Brain pericyte (primary cell): ENCODE measurements at regions not wholly inside any gene's neighbourhood (a gene's known extent, or its start where the extent isn't known, plus 50 kb on each side); places are given as distances from the start of the nearest gene placed in this dataset.
A peak's percentile ranks its signal among the peaks of the same experiment; 100 is the strongest.
"Not testable (repeated sequence)": the region's sequence is repeated elsewhere in the genome, so short reads cannot be mapped to it uniquely, and the experiment has no call there.

Experiments used
- DNase-seq: peaks from one replicate; pipeline ENCODE4 v3.0.0-alpha.2; 2012; ENCODE audit warnings: low read depth, low spot score

- DNase-seq, result no peak
Measured at GRCh38 chr3:94483403-94483802, 420.5 kb downstream of the NSUN3 start.

DNA sequence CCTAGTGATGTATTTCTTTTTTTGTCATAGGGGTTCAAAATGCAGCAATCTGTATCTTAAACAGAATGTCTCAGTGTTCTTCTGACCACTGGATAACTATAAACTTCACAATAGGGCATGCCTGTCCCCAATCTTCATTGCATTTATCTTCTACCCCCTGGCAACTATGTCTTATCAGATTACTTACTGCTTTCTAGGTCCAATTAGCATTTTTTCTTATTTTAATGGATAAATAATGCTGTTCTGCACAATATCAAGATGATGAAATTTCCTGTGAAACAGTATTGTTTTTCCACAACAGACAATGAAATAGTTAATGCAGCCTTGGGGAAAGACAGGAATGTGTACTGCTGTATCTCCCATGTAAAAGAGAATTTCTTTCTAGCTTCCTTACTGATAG, 432.1 kb downstream of the NSUN3 start:
- DNase-seq, result no peak

- DNase-seq, result no peak
Measured at GRCh38 chr3:94500146-94500545, 437.3 kb downstream of the NSUN3 start.

GRCh38 chr3:94507354-94507753, 444.5 kb downstream of the NSUN3 start:
- not testable (repeated sequence) for DNase-seq

DNA sequence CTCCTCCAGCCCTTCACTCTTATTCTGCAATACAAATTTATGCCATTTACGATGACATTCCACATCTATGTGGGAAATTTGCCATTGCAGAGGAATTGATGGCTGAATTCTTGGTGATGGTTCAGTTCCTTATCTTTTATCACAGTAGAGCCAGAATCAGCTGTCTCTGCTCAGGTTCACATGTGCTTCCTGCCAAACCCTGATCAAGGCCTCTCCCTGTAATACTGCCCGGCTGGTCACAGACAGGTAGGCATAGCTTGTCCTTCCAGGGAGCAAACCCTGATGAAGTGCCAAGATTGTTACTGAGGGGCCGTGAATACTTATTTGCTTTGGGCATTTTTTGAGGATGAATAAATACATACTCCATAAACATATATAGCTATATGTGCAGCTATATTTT, 450.0 kb downstream of the NSUN3 start:
- DNase-seq, result no peak

GRCh38 chr3:94513600-94513999, 450.7 kb downstream of the NSUN3 start:
- no peak for DNase-seq

DNA sequence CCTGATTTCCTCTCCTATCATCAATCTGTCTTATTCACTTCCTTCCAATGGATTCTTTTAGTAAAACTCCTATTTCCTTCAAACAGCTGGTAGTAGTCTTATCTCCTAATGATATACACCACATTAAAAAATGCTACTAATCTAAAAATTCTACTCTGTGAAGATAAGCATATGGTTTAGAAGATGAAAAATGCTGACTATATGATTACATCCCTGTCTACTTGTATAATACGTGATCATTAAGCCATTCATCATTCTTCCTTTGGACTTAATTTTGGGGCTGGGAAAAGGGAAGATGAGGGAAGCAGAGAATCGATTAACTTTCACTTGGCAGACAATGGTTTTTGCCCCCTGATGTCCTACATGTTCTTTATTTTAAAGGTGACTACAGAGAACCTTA, 453.1 kb downstream of the NSUN3 start:
- no peak for DNase-seq

- DNase-seq, result no peak
Measured at GRCh38 chr3:94520364-94520763, 457.5 kb downstream of the NSUN3 start.

- no peak for DNase-seq
Measured at GRCh38 chr3:94522488-94522887, 459.6 kb downstream of the NSUN3 start.

GRCh38 chr3:94524102-94524919, 461.4 kb downstream of the NSUN3 start:
- no peak for DNase-seq

DNA sequence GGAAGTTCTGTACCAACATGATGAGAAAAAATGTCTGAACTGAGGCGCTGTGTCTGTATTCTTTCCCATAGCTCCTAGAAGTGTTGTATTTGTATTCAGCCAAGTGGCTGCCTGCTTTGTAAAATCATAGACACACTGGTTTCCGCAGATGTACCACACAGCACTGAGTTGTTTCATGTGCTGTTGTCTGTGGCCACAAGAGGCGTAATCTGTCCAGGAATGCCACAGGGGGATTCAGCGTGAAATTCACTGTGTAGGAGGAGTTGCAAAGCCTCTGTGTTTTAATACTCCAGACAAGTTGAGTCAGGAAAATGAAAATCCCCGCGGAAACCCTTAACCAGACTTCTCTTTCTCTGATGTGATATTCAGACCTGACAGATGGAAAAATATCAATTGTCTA, 462.2 kb downstream of the NSUN3 start:
- DNase-seq, result peak; percentile 22

- DNase-seq, result no peak
Measured at GRCh38 chr3:94529816-94530215, 467.0 kb downstream of the NSUN3 start.

DNA sequence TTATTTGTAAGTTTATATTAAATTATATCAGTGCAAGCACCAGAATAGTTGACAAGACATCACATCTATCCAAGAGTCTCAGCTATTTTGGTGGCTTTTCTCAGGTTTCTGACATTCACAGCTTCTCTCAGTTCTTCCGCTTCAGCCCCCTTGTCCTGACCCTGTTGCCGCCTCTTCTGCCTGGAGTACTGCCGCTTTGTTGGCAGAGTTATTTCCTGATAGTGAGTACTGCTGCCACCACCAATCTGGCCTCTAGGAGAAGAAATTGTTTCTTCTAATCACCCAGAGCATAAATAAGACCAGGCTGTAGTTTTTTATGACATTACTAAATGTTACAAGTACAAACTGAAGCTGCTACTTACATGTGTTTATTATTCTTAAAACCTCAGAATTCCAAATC, 470.1 kb downstream of the NSUN3 start:
- DNase-seq, result no peak

- DNase-seq, result no peak
Measured at GRCh38 chr3:94539937-94540336, 477.1 kb downstream of the NSUN3 start.

GRCh38 chr3:94543161-94543560, 480.3 kb downstream of the NSUN3 start:
- no peak for DNase-seq

DNA sequence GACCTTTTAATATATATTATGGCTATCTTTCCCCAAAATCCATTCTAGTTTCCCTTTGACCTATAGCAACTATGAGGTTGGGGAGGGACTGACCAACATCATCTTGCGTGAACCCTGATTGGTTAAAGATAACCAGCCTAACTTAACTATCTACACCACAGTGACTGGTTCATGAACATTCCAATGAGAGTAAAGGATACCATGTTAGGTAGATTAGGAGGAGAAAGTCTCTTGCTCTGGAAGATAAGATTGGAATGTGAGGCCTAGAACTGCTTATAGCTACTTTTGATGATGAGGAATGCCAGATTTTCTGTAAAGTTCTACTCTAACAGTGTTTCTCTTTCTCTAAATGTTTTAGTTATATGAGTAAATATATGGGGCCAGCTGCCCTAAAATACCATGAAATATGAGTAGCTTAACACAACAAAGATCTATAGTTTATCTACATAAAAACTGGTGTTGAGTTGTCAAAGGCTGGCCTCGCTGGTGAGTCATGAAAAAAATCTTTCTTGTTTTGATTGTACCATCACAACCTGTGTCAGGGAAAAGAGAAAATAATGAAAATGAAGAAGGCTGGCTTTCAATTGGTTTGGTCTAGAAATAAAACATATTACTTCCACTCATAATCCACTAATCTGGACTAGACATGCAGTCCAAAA, 481.4 kb downstream of the NSUN3 start:
- DNase-seq, result no peak

GRCh38 chr3:94548581-94549316, 485.9 kb downstream of the NSUN3 start:
- DNase-seq, result no peak

DNA sequence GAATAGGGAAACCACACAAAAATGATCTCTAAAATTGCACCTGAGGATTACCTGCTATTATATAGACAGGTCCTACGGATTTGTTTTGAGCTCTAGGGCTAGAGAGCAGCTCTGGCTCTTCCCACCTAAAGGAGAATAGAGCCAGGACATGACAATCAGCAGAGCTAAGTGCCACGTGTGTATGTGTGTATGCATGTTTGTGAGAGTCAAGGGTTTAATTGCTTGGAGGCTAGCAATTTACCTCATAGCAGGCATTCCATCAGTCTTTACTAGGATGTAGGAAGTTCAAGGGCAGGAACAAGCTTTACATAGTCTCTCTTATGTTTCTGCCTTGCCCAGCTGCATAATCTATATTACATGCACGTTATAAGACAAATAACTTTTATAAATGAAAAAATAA, 498.2 kb downstream of the NSUN3 start:
- DNase-seq, result no peak

GRCh38 chr3:94564247-94564646, 501.4 kb downstream of the NSUN3 start:
- no peak for DNase-seq

DNA sequence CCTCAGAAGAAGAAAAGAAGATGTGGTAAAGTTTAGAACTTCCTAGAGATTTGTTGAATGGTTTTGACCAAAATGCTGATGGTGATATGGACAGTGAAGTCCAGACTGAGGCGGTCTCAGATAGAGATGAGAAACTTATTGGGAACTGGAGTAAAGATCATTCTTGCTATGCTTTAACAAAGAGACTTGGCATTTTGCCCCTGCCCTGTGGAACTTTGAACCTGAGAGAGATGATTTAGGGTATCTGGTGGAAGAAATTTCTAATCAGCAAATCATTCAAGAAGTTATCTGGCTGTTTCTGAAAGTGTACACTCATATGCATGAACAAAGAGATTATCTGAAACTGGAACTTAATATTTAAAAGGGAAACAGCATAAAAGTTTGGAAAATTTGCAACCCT, 505.2 kb downstream of the NSUN3 start:
- no peak for DNase-seq

- no peak for DNase-seq
Measured at GRCh38 chr3:94573337-94573736, 510.5 kb downstream of the NSUN3 start.

- DNase-seq, result no peak
Measured at GRCh38 chr3:94587291-94587690, 524.4 kb downstream of the NSUN3 start.
